ENCODE measurements at regions not wholly inside any gene's neighbourhood (a gene's known extent, or its start where the extent isn't known, plus 50 kb on each side); places are given as distances from the start of the nearest gene placed in this dataset.

DNA sequence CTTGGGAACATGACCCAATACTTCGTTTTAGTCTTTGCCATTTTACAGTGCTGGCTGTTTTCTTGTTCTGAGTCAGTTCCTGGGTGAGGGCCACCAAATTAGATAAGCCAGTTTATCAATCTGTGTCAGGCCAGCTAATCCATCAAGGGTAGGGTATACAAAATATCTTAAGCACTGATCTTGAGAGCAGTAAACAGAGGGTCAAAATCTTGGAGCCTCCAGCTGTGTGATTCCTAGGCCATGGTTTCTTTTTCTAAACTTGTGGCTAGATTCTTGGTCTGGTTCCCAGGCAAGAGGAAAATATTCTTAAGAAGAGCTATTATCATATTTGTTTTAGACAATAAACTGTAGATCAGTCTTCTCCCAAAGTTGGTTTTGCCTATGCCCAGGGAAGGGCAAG is 1396.6 kb upstream of the PABPC4L start (continued):
- TF ChIP-seq, protein P1, sequence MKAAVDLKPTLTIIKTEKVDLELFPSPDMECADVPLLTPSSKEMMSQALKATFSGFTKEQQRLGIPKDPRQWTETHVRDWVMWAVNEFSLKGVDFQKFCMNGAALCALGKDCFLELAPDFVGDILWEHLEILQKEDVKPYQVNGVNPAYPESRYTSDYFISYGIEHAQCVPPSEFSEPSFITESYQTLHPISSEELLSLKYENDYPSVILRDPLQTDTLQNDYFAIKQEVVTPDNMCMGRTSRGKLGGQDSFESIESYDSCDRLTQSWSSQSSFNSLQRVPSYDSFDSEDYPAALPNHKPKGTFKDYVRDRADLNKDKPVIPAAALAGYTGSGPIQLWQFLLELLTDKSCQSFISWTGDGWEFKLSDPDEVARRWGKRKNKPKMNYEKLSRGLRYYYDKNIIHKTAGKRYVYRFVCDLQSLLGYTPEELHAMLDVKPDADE (IDR thresholded peaks at IDR 0.05): no peak
- no peak for TF ChIP-seq STAT1 (IDR thresholded peaks at IDR 0.05; ENCODE audit: unreplicated experiment)

DNA sequence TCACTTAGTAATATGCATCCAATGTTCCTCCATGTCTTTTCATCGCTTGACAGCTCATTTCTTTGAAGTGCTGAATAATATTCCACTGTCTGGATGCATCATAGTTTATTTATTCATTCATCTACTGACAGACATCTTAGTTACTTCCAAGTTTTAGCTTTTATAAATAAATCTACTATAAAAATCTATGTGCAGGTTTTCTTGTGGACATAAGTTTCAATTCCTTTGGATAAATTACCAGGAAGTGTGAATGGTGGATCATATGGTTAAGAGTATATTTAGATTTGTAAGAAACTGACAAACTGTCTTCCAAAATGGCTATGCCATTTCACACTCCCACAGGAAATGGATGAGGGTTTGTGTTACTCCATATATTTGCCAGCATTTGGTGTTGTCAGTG is 1392.9 kb upstream of the PABPC4L start:
- H3K36me3 ChIP-seq (ENCODE audit: insufficient read depth): peaks cover 12% of the 10 kb centered on the region
- Mint-ChIP-seq H3K4me3 (no peak overlapping the region), H3K9me3 (peaks cover 38% of the 10 kb centered on the region), H3K36me3 (ENCODE audit: low read depth) (peaks cover 31% of the 10 kb centered on the region), H3K27ac (no peak overlapping the region), H3K4me1 (no peaks in the 10 kb centered on the region), H3K27me3 (ENCODE audit: insufficient read depth, low read depth, poor library complexity) (no peaks in the 10 kb centered on the region)
- TF ChIP-seq, protein P1 (IDR thresholded peaks at IDR 0.05): no peak
- no peak for TF ChIP-seq POLR2AphosphoS5 (IDR thresholded peaks at IDR 0.05; ENCODE audit: low read depth)
- TF ChIP-seq, protein P2, sequence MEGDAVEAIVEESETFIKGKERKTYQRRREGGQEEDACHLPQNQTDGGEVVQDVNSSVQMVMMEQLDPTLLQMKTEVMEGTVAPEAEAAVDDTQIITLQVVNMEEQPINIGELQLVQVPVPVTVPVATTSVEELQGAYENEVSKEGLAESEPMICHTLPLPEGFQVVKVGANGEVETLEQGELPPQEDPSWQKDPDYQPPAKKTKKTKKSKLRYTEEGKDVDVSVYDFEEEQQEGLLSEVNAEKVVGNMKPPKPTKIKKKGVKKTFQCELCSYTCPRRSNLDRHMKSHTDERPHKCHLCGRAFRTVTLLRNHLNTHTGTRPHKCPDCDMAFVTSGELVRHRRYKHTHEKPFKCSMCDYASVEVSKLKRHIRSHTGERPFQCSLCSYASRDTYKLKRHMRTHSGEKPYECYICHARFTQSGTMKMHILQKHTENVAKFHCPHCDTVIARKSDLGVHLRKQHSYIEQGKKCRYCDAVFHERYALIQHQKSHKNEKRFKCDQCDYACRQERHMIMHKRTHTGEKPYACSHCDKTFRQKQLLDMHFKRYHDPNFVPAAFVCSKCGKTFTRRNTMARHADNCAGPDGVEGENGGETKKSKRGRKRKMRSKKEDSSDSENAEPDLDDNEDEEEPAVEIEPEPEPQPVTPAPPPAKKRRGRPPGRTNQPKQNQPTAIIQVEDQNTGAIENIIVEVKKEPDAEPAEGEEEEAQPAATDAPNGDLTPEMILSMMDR (conservative IDR thresholded peaks at IDR 0.05; ENCODE audit: low read depth in 2 of 2): no peak
- no peaks in the 10 kb centered on the region for H3K9me2 ChIP-seq (ENCODE audit: insufficient read depth)
- ATAC-seq (no peak), DNase-seq (ENCODE audit: low spot score) (no peak)
- no peaks in the 10 kb centered on the region for H3K4me1 ChIP-seq (ENCODE audit: insufficient read depth)
- no peaks in the 10 kb centered on the region for H4K20me1 ChIP-seq (replicated peaks; ENCODE audit: insufficient read depth)
- no peaks in the 10 kb centered on the region for H3K27me3 ChIP-seq (ENCODE audit: insufficient read depth)
- H3F3A ChIP-seq (replicated peaks; ENCODE audit: low read depth): no peaks in the 10 kb centered on the region
- no peaks in the 10 kb centered on the region for H3K79me2 ChIP-seq (replicated peaks; ENCODE audit: insufficient read depth)
- no peak overlapping the region for H3K27ac ChIP-seq (ENCODE audit: low read depth)
- no peak overlapping the region for H3K4me3 ChIP-seq
- H2AFZ ChIP-seq: no peak overlapping the region
- H3K4me2 ChIP-seq: no peak overlapping the region

DNA sequence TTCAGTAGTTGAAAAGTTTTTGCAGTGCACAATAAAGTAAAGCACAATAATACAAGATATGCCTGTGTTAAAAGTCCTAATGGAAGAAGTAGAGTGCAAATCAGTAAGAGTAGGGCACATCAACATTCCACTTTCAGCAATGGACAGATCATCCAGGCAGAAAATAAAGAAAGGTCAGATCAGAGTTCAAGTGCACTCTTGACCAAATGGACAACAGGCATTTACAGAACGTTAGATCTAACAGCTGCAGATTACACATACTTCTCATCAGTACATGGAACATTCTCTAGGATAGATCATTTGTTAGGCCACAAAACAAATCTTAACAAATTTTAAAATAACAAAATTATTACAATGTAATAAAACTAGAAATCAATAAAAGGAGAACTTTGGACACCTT is 1373.5 kb upstream of the PABPC4L start:
- peaks cover 5% of the 10 kb centered on the region; the same call in 2 of the 3 replicates for H3K4me1 Mint-ChIP-seq
- H3K9me2 ChIP-seq (ENCODE audit: insufficient read depth): no peaks in the 10 kb centered on the region
- H3K9me3 Mint-ChIP-seq: no peaks in the 10 kb centered on the region
- no peak overlapping the region for H2AFZ ChIP-seq
- no peaks in the 10 kb centered on the region for H3K4me1 ChIP-seq (ENCODE audit: insufficient read depth)
- no peak overlapping the region for H3K4me2 ChIP-seq
- no peak for TF ChIP-seq ZNF331 (CRISPR knock-in tag; IDR thresholded peaks at IDR 0.05; ENCODE audit: low read depth)
- no peak for TF ChIP-seq JUNB (IDR thresholded peaks at IDR 0.05; ENCODE audit: unreplicated experiment)
- no peaks in the 10 kb centered on the region for H3F3A ChIP-seq (replicated peaks; ENCODE audit: low read depth)
- no peaks in the 10 kb centered on the region for H3K27me3 Mint-ChIP-seq (ENCODE audit: insufficient read depth, low read depth, poor library complexity)
- H3K4me3 ChIP-seq: no peak overlapping the region
- DNase-seq (ENCODE audit: low spot score): no peak
- H3K27ac ChIP-seq (ENCODE audit: low read depth): no peak overlapping the region
- no peaks in the 10 kb centered on the region for H4K20me1 ChIP-seq (replicated peaks; ENCODE audit: insufficient read depth)
- no peaks in the 10 kb centered on the region for H3K27me3 ChIP-seq (ENCODE audit: insufficient read depth)
- no peaks in the 10 kb centered on the region for H3K36me3 Mint-ChIP-seq (ENCODE audit: low read depth)
- no peaks in the 10 kb centered on the region for H3K36me3 ChIP-seq (ENCODE audit: insufficient read depth)
- H3K27ac Mint-ChIP-seq: no peak overlapping the region
- H3K79me2 ChIP-seq (replicated peaks; ENCODE audit: insufficient read depth): no peaks in the 10 kb centered on the region
- H3K4me3 Mint-ChIP-seq: no peak overlapping the region
- no peak for ATAC-seq
